ENCODE measurements at regions not wholly inside any gene's neighbourhood (a gene's known extent, or its start where the extent isn't known, plus 50 kb on each side); places are given as distances from the start of the nearest gene placed in this dataset.
"Not testable (repeated sequence)": the region's sequence is repeated elsewhere in the genome, so short reads cannot be mapped to it uniquely, and the experiment has no call there.

DNA sequence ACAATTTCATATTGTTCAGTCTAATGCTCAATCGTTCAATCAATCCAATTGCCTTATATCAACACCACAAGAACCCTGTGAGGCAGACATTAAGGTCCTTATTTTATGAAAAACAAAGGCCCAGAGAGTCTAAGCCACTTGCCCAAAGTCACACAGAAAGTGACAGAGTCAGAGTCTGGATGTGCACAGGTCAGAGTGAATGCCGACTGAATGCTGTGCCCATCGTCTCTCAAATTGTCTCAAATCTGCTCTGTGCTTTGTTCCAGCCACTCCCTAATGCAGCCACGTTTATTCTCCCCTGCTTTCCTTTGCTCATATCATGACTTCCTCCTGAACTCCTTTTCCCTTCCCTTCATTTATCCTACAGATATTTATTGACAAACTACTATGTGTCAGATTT is 558.3 kb downstream of the MATN1 start:
- DNase-seq: no peak

DNA sequence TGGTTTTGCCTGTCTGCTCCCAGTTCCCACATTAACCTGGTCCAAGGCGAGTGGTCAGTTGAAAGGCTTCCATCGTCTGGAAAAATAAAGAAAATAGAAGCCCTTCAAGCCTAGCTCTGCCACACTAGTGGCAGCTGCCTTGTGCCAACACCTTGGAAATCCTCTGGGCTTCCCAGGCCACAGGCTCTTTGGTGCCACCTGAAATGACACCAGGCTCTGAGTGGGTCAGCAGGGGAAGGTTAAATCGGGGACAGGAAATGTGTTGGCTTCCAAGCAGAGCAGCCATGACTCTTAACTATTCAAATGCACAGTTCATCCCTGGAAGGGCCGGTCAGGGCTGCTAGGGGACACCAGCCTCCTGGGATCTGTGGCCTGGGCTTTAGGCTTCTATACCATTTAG is 558.7 kb downstream of the MATN1 start:
- no peak for DNase-seq

DNA sequence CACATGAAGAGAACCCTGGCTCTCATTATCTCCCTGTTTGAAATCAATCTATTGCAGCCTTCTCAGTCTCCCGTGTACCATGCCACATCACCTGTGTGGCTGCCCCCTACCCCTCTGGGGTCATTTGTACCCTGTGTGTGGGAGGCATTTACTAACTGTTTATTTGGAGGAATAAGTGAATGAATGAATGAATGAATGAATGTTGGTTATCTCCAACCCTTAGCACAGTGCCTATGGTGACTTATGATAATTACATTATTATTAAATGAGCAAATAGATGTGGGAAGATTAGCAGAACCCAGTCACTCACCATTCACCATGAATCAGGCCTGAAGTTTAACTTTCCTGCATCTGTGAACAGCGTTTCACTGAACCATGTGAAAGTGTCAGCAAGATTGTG is 560.8 kb downstream of the MATN1 start:
- no peak for DNase-seq

DNA sequence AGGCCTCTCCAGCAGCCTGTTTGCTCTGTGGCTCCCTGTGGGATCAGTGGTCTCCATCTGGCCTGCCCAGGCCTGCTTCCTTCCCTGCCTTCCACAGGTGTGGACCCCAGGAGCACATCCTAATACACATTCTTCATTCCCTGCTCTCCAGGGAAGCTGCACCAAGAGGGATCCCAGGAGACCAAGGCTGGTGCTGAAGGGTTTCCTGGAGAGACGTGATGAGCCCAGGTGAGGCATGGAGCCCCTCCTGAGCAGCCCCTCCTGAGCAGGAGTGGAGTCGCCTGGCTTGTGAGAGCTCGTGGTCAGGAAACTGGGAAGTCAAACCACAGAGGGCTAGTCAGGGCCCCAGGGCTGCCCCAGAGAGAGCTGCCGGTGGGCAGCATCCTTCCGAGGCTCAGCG is 561.4 kb downstream of the MATN1 start:
- no peak for DNase-seq

GRCh38 chr1:30160999-30161689 is 562.2 kb downstream of the MATN1 start:
- DNase-seq: no peak

- DNase-seq: no peak
Measured at GRCh38 chr1:30159015-30159414, 564.4 kb downstream of the MATN1 start.

DNA sequence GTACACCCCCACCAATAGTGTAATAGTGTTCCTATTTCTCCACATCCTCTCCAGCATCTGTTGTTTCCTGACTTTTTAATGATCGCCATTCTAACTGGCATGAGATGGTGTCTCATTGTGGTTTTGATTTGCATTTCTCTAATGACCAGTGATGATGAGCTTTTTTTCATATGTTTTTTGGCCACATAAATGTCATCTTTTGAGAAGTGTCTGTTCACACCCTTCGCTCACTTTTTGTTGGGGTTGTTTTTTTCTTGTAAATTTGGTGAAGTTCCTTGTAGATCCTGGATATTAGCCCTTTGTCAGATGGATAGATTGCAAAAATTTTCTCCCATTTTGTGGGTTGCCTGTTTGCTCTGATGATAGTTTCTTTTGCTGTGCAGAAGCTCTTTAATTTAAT is 567.7 kb downstream of the MATN1 start:
- not testable (repeated sequence) for DNase-seq

- not testable (repeated sequence) for DNase-seq
Measured at GRCh38 chr1:30155253-30155652, 568.1 kb downstream of the MATN1 start.

DNA sequence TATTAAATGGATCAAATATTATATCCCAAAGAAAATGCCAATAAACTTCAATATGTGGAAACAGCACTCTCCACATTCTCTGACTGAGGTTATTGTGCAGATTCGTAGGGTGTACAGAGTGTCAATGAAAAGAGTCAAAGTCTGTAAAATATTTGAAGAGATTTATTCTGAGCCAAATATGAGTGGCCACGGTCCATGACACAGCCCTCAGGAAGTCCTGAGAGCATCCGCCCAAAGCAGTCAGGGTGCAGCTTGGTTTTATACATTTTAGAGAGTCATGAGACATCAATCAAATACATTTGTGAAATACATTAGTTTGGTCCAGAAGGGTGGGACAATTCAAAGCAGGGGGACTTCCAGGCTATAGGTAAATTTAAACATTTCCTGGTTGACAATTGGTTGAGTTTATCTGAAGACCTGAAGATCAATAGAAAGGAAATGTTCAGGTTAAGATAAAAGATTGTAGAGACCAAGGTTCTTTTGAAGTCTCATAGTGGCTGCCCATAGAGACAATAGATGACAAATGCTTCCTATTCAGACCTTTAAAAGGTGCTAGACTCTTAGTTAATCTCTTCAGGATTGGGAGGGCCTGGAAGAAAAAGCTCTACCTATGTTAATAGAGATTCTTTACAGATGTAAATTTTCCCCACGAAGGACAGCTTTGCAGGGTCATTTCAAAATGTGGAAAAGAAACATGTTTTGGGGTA is 569.5 kb downstream of the MATN1 start:
- DNase-seq: no peak

DNA sequence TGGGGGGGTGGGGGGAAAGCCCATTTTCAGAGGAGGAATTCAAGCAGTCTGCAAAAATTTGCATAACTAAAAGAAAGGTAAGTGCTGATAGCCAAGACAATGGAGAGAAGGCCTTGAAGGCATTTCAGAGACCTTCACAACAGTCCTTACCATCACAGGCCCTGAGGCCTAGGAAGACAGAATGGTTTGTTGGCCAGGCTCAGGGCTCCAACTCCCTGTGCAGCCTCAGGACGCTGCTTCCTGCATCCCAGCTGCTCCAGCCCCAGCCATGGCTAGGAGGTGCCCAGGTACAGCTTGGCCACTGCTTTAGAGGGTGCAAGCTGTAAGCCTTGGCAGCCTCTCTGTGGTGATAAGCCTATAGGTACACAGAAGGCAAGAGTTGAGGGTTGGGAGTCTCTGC is 571.6 kb downstream of the MATN1 start:
- DNase-seq: no peak

- no peak for DNase-seq
Measured at GRCh38 chr1:30151119-30151518, 572.3 kb downstream of the MATN1 start.

DNA sequence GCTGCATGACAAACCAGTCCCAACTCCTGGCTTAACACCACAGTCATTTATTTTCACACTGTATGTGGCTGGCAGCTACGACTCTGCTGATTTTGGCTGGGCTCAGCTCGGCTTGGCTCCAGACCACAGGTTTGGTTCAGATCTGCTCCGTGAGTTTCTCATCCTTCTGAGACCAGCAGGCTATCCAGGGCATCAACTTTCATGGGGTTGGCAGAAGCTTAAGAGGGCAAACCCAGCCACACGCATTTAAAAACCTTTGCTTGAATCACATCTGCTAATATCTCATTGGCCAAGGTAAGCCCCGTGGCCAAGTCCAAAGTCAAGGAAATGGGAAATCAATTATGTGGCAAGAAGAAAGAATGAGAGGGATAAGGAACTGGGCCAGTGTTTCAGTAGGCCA is 574.2 kb downstream of the MATN1 start:
- no peak for DNase-seq

- DNase-seq: no peak
Measured at GRCh38 chr1:30148676-30149075, 574.7 kb downstream of the MATN1 start.

GRCh38 chr1:30147188-30147587 is 576.2 kb downstream of the MATN1 start:
- no peak for DNase-seq

DNA sequence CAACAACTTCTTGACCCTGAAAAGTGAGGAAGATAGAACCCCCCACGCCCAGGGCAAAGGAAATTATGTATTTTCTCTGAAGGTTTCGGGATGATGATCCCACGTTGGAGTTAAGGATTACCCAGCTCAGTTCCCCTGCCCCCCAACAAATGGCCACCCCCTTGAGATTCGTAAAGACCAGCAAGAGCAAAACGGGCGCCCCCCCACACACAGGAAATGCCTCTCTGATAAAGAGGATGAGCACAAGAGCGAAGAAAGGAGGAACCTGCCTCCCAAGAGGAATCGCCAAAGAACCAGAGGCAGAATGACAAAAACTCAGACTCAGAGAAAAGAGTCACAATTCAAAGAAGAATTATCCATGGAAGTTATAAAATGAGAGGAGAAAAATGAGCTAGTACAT is 576.9 kb downstream of the MATN1 start:
- no peak for DNase-seq

GRCh38 chr1:30145723-30146303 is 577.6 kb downstream of the MATN1 start:
- DNase-seq: no peak

DNA sequence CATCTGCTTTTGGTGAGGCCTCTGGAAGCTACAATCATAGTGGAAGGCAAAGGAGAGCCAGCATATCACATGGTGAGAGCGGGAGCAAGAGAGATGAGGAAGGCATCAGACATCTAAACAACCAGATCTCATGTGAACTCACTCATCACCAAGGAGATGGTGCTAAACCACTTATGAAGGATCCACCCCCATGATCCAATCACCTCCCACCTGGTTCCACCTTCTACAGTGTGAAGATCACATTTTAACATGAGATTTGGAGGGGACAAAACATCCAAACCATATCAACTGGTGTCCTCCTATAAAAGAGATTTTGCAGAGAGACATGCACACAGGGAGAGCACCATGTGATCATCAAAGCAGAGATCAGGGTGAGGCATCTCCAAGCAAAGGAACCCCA is 578.6 kb downstream of the MATN1 start:
- DNase-seq: no peak

GRCh38 chr1:30143517-30143916 is 579.9 kb downstream of the MATN1 start:
- DNase-seq: no peak

DNA sequence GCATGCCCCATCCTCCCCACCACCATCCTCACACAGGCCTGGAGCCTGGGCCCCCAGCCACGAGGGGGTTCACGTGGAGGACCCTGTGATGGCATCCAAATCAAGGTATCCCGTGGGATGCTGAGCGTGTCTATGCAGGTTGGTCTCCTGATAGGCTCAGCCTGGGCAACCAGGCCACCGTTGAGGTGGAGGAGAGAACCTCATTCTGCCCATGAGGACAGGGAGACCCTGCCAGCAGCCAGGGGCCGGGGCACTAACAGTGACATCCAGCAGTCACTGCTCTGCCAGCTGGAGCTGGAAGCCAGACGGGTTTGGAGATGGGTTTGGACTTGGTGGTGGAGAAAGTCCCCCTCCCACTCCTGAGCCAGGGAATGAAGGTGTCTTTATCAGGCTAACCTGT is 582.8 kb downstream of the MATN1 start:
- DNase-seq: no peak

DNA sequence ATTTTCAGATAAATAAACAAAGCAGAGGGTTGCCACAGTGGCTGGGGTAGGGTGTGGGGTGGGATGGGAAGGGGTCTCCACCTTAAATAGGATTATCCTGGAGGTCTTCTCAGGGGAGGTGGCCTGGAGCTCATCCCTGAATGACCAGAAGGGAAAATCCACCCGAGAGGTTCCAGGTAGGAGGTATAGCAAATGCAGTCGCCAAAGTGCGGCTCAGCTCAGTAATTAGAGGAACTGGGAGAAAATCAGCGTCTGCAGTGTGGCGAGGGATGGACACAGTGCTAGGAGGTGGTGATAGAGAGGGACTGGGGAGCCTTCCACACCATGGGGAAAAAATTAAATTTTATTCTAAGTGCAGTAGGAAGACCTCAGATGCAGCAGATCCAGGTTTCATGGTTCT is 584.5 kb downstream of the MATN1 start:
- no peak for DNase-seq

- DNase-seq: no peak
Measured at GRCh38 chr1:30137001-30137400, 586.4 kb downstream of the MATN1 start.

GRCh38 chr1:30135698-30136097 is 587.7 kb downstream of the MATN1 start:
- peak; percentile 8 for DNase-seq

DNA sequence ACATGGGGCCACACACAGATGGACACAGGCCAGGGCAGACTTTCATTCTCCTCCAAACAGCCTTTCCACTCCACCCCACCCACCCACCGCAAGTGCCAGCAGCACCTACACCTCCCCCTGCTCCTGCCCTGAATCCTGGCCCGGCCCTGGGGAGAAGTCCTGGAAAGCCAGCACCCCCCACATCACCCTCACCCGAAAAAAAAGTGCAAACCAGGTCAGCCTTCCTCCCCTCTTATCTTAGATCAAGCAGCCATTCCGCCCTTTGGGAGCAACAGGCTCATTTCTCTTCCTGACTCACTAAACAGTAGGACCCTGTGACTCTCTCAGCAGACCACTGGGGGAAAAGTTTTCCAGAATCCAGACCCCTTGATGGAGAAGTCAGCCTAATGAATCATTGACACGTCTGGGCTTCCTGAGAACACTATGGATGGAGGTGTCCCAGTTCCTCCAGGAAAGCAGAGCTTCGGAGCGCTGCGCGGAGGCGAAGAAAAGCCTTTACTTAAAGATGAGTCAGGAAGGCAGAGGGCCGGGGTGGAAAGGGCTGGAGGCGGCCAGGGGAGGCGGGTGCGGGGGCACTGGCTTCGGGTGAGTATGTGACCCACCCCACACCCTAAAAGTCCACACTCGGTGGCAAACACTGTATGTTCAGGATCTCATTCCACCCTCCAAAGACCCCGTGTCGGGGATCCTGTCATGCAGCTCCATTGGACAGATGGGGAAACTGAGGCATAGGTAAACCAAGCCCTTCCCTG is 588.7 kb downstream of the MATN1 start:
- no peak for DNase-seq
